ENCODE measurements at regions not wholly inside any gene's neighbourhood (a gene's known extent, or its start where the extent isn't known, plus 50 kb on each side); places are given as distances from the start of the nearest gene placed in this dataset.

DNA sequence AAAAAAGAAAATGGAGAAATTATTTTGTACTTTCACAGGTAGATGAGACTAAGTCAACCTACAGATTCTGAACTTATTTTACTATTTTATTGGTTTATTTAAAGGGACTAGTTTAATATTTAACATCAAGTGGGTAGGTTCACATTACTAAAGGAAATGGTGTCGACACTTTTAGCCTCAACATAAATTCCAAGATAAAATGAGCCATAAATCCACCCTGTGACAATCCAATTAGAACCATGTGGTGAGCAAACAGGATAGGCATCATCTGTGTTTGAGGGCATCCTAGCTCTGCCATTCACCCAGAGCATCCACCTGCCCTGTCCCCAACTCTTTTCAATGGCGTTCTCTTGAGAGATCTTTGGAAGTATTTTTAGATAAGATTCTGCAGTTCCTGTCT is 92.8 kb upstream of the PMFBP1 start:
- no peaks in the 10 kb centered on the region for H3K36me3 ChIP-seq (ENCODE audit: control insufficient read depth, insufficient read depth, low read length)
- H3K9me3 ChIP-seq (ENCODE audit: control insufficient read depth, low read length): no peaks in the 10 kb centered on the region
- H3K27me3 ChIP-seq (ENCODE audit: control insufficient read depth, insufficient read depth, low read length): no peaks in the 10 kb centered on the region
- no peak overlapping the region for H3K4me3 ChIP-seq (ENCODE audit: low read length)
- no peak overlapping the region for H3K9ac ChIP-seq (ENCODE audit: low read length)
- H3K4me1 ChIP-seq (ENCODE audit: control insufficient read depth, insufficient read depth, low read length): no peaks in the 10 kb centered on the region

GRCh38 chr16:72262711-72263110 is 90.8 kb upstream of the PMFBP1 start:
- H3K9ac ChIP-seq (ENCODE audit: low read length): no peak overlapping the region
- H3K4me1 ChIP-seq (ENCODE audit: control insufficient read depth, insufficient read depth, low read length): no peaks in the 10 kb centered on the region
- no peaks in the 10 kb centered on the region for H3K9me3 ChIP-seq (ENCODE audit: control insufficient read depth, low read length)
- H3K4me3 ChIP-seq (ENCODE audit: low read length): no peak overlapping the region
- no peaks in the 10 kb centered on the region for H3K27me3 ChIP-seq (ENCODE audit: control insufficient read depth, insufficient read depth, low read length)
- H3K36me3 ChIP-seq (ENCODE audit: control insufficient read depth, insufficient read depth, low read length): no peaks in the 10 kb centered on the region

- H3K36me3 ChIP-seq (ENCODE audit: control insufficient read depth, insufficient read depth, low read length): no peaks in the 10 kb centered on the region
- H3K9ac ChIP-seq (ENCODE audit: low read length): no peak overlapping the region
- no peaks in the 10 kb centered on the region for H3K9me3 ChIP-seq (ENCODE audit: control insufficient read depth, low read length)
These were observed 89.2 kb upstream of the PMFBP1 start for GRCh38 chr16:72261127-72261526.

DNA sequence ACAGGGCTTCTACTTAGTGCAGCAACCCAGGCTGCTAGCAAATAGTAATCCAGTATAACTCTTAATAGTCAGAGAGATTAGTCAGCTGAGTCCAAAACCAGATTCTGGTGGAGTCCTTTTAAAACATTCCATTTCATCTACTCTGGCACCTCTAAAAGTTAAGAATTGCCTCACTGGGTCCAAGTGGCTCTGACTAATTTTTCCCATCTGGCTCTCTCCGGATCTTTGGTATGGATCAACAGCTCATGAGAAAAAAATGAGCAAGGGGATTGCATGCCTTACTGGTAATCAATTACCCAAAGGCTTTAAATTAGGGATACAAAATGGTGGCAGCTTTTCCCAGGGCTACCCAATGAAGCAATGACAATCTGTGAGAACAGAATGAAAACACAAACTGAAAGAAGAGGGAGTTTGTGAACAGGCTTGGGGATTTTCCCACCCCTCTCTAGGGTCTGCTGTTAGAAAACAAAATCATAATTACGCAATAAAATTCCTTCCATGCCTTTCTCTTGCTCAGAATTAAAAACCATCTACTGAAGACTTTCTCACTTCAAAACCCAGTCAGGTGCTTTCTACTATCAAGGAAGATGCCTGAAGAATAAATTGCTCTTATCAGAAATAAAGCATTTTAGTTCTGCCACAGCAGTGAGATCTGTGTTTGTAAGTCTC is 84.6 kb upstream of the PMFBP1 start:
- no peak overlapping the region for H3K4me3 ChIP-seq (ENCODE audit: low read length)
- no peaks in the 10 kb centered on the region for H3K4me1 ChIP-seq (ENCODE audit: control insufficient read depth, insufficient read depth, low read length)
- no peaks in the 10 kb centered on the region for H3K9me3 ChIP-seq (ENCODE audit: control insufficient read depth, low read length)
- H3K27me3 ChIP-seq (ENCODE audit: control insufficient read depth, insufficient read depth, low read length): no peaks in the 10 kb centered on the region
- no peak overlapping the region for H3K9ac ChIP-seq (ENCODE audit: low read length)
- H3K36me3 ChIP-seq (ENCODE audit: control insufficient read depth, insufficient read depth, low read length): no peaks in the 10 kb centered on the region

More at GRCh38 chr16:72261127-72261526, 89.2 kb upstream of the PMFBP1 start:
- no peak overlapping the region for H3K4me3 ChIP-seq (ENCODE audit: low read length)
- no peaks in the 10 kb centered on the region for H3K4me1 ChIP-seq (ENCODE audit: control insufficient read depth, insufficient read depth, low read length)
- no peaks in the 10 kb centered on the region for H3K27me3 ChIP-seq (ENCODE audit: control insufficient read depth, insufficient read depth, low read length)

DNA sequence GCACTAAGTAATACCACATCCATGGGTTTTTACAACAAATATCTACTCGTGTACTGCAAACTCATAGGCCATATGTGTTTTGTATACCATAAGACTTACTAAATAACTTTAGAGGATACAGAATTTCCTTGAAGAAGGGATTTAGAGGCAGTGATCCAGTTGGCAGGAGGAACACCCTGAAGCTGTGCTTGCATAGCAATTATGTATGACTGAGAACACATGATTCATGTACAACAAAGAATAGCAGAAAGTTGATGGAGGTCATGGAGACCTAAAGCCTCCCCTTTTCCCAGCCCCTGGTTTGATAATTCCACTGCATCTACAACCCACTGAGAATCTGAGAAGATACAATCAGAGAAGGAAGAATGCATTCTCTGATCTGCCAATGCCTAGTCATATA is 83.8 kb upstream of the PMFBP1 start:
- no peaks in the 10 kb centered on the region for H3K27me3 ChIP-seq (ENCODE audit: control insufficient read depth, insufficient read depth, low read length)
- H3K9me3 ChIP-seq (ENCODE audit: control insufficient read depth, low read length): no peaks in the 10 kb centered on the region
- no peaks in the 10 kb centered on the region for H3K4me1 ChIP-seq (ENCODE audit: control insufficient read depth, insufficient read depth, low read length)
- H3K9ac ChIP-seq (ENCODE audit: low read length): no peak overlapping the region
- no peak overlapping the region for H3K4me3 ChIP-seq (ENCODE audit: low read length)
- no peaks in the 10 kb centered on the region for H3K36me3 ChIP-seq (ENCODE audit: control insufficient read depth, insufficient read depth, low read length)

- Histone ChIP-seq H3K9me3 (ENCODE audit: control insufficient read depth, low read length) (no peaks in the 10 kb centered on the region), H3K27me3 (ENCODE audit: control insufficient read depth, insufficient read depth, low read length) (no peaks in the 10 kb centered on the region), H3K4me1 (ENCODE audit: control insufficient read depth, insufficient read depth, low read length) (no peaks in the 10 kb centered on the region), H3K9ac (ENCODE audit: low read length) (no peak overlapping the region), H3K4me3 (ENCODE audit: low read length) (no peak overlapping the region), H3K36me3 (ENCODE audit: control insufficient read depth, insufficient read depth, low read length) (no peaks in the 10 kb centered on the region)
These were observed 75.9 kb upstream of the PMFBP1 start for GRCh38 chr16:72247821-72248253.

GRCh38 chr16:72246423-72246822 is 74.5 kb upstream of the PMFBP1 start:
- no peak overlapping the region for H3K9ac ChIP-seq (ENCODE audit: low read length)
- no peak overlapping the region for H3K4me3 ChIP-seq (ENCODE audit: low read length)
- no peaks in the 10 kb centered on the region for H3K9me3 ChIP-seq (ENCODE audit: control insufficient read depth, low read length)
- no peaks in the 10 kb centered on the region for H3K36me3 ChIP-seq (ENCODE audit: control insufficient read depth, insufficient read depth, low read length)
- H3K27me3 ChIP-seq (ENCODE audit: control insufficient read depth, insufficient read depth, low read length): no peaks in the 10 kb centered on the region
- no peaks in the 10 kb centered on the region for H3K4me1 ChIP-seq (ENCODE audit: control insufficient read depth, insufficient read depth, low read length)

DNA sequence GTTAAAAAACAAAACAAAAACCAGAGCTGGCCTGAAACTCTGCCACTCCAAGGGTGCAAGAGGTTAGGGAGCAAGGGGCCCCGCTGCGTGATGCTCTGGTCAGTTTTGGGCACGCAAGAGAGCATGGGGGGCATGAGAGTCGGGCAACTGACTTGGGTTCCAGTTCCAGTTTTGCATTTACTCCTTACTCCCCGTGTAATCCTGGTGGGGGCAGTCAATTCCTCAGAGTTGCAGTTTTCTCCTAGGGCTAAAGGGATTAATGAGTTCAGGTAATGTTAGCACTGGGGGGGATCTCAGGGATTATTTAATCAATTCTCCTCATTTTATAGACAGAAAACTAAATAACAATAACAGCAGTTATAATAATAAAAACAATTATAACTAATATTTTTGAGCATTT is 72.9 kb upstream of the PMFBP1 start:
- no peak overlapping the region for H3K9ac ChIP-seq (ENCODE audit: low read length)
- no peak overlapping the region for H3K4me3 ChIP-seq (ENCODE audit: low read length)
- no peaks in the 10 kb centered on the region for H3K4me1 ChIP-seq (ENCODE audit: control insufficient read depth, insufficient read depth, low read length)
- no peaks in the 10 kb centered on the region for H3K27me3 ChIP-seq (ENCODE audit: control insufficient read depth, insufficient read depth, low read length)
- H3K36me3 ChIP-seq (ENCODE audit: control insufficient read depth, insufficient read depth, low read length): no peaks in the 10 kb centered on the region
- H3K9me3 ChIP-seq (ENCODE audit: control insufficient read depth, low read length): no peaks in the 10 kb centered on the region

- Histone ChIP-seq H3K36me3 (ENCODE audit: control insufficient read depth, insufficient read depth, low read length) (no peaks in the 10 kb centered on the region), H3K27me3 (ENCODE audit: control insufficient read depth, insufficient read depth, low read length) (no peaks in the 10 kb centered on the region), H3K9ac (ENCODE audit: low read length) (no peak overlapping the region), H3K9me3 (ENCODE audit: control insufficient read depth, low read length) (no peaks in the 10 kb centered on the region), H3K4me3 (ENCODE audit: low read length) (no peak overlapping the region), H3K4me1 (ENCODE audit: control insufficient read depth, insufficient read depth, low read length) (no peaks in the 10 kb centered on the region)
These were observed 71.7 kb upstream of the PMFBP1 start for GRCh38 chr16:72243621-72244020.

DNA sequence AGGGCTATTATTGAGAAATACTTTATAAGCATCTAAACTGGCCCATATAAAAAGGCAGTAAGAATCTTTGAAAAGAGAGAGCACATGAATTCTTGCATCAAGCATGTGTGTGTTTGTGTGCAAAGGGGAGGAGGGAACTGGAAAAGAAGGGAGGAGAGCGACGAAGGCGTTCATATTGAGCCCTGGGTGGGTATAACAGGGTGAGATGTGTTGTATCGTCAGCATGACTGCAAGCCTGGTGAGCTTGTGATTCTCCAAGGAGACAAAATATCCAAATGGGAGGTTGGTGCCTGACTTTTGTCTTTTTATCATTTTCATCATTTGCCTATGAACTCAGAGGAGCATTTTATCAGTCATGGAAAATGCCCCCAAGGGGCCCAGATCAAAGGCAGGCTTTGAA is 70.8 kb upstream of the PMFBP1 start:
- Histone ChIP-seq H3K4me3 (ENCODE audit: low read length) (no peak overlapping the region), H3K9me3 (ENCODE audit: control insufficient read depth, low read length) (no peaks in the 10 kb centered on the region), H3K27me3 (ENCODE audit: control insufficient read depth, insufficient read depth, low read length) (no peaks in the 10 kb centered on the region), H3K36me3 (ENCODE audit: control insufficient read depth, insufficient read depth, low read length) (no peaks in the 10 kb centered on the region), H3K4me1 (ENCODE audit: control insufficient read depth, insufficient read depth, low read length) (no peaks in the 10 kb centered on the region), H3K9ac (ENCODE audit: low read length) (no peak overlapping the region)

- no peaks in the 10 kb centered on the region for H3K4me1 ChIP-seq (ENCODE audit: control insufficient read depth, insufficient read depth, low read length)
- no peaks in the 10 kb centered on the region for H3K27me3 ChIP-seq (ENCODE audit: control insufficient read depth, insufficient read depth, low read length)
- H3K4me3 ChIP-seq (ENCODE audit: low read length): no peak overlapping the region
- no peaks in the 10 kb centered on the region for H3K9me3 ChIP-seq (ENCODE audit: control insufficient read depth, low read length)
- no peaks in the 10 kb centered on the region for H3K36me3 ChIP-seq (ENCODE audit: control insufficient read depth, insufficient read depth, low read length)
- H3K9ac ChIP-seq (ENCODE audit: low read length): no peak overlapping the region
These were observed 70.0 kb upstream of the PMFBP1 start for GRCh38 chr16:72241930-72242329.

- Histone ChIP-seq H3K9ac (ENCODE audit: low read length) (no peak overlapping the region), H3K36me3 (ENCODE audit: control insufficient read depth, insufficient read depth, low read length) (no peaks in the 10 kb centered on the region), H3K4me1 (ENCODE audit: control insufficient read depth, insufficient read depth, low read length) (no peaks in the 10 kb centered on the region), H3K27me3 (ENCODE audit: control insufficient read depth, insufficient read depth, low read length) (no peaks in the 10 kb centered on the region), H3K9me3 (ENCODE audit: control insufficient read depth, low read length) (no peaks in the 10 kb centered on the region), H3K4me3 (ENCODE audit: low read length) (no peak overlapping the region)
These were observed 69.1 kb upstream of the PMFBP1 start for GRCh38 chr16:72241008-72241407.

DNA sequence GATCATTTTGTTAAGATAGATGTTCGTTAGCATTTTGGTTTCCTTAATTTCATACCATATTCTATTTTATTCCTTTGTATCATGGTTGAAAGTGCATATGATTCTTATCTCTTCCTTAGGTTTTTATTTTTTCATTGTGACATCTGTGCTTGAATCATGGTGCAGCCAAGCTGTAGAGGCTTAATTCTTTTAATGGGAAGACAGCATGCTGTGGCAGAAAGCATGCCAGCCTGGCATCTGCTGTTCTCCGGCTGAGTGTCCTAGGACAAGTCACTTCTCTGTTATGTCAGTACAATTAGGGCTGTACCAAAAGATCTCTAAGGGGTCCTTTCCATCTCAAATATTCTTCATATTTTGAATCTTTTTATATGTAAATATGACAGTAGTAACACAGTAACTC is 68.5 kb upstream of the PMFBP1 start:
- H3K4me1 ChIP-seq (ENCODE audit: control insufficient read depth, insufficient read depth, low read length): no peaks in the 10 kb centered on the region
- no peaks in the 10 kb centered on the region for H3K27me3 ChIP-seq (ENCODE audit: control insufficient read depth, insufficient read depth, low read length)
- no peak overlapping the region for H3K9ac ChIP-seq (ENCODE audit: low read length)
- H3K4me3 ChIP-seq (ENCODE audit: low read length): no peak overlapping the region
- H3K36me3 ChIP-seq (ENCODE audit: control insufficient read depth, insufficient read depth, low read length): no peaks in the 10 kb centered on the region
- no peaks in the 10 kb centered on the region for H3K9me3 ChIP-seq (ENCODE audit: control insufficient read depth, low read length)
